ENCODE measurements at regions not wholly inside any gene's neighbourhood (a gene's known extent, or its start where the extent isn't known, plus 50 kb on each side); places are given as distances from the start of the nearest gene placed in this dataset.
"Not testable (repeated sequence)": the region's sequence is repeated elsewhere in the genome, so short reads cannot be mapped to it uniquely, and the experiment has no call there.

GRCh38 chr7:24448038-24448437, 125.2 kb upstream of the PALS2 start:
- WGBS (ENCODE audit: low lambda C conversion rate, missing lambda C conversion rate), result 91% methylated on average over 4 of the region's 4 CpGs
- Histone ChIP-seq H3K4me2 (no peak overlapping the region), H3K4me1 (ENCODE audit: insufficient read depth) (no peaks in the 10 kb centered on the region), H3K27me3 (no peaks in the 10 kb centered on the region), H3K9me3 (ENCODE audit: low read depth) (no peaks in the 10 kb centered on the region), H3K27ac (no peak overlapping the region), H4K20me1 (ENCODE audit: insufficient read depth, poor library complexity, severe bottlenecking) (no peaks in the 10 kb centered on the region), H3K9me2 (replicated peaks; ENCODE audit: insufficient read depth) (no peaks in the 10 kb centered on the region), H3K36me3 (replicated peaks; ENCODE audit: insufficient read depth, low read depth) (no peaks in the 10 kb centered on the region), H3K79me2 (no peaks in the 10 kb centered on the region), H2AFZ (no peak overlapping the region), H3K4me3 (no peak overlapping the region)
- no peak for DNase-seq (ENCODE audit: low spot score)
- TF ChIP-seq EZH2phosphoT487 (IDR thresholded peaks at IDR 0.05; ENCODE audit: low read depth, severe bottlenecking, unreplicated experiment) (no peak), CTCF (IDR thresholded peaks at IDR 0.05; ENCODE audit: poor library complexity) (no peak), EZH2 (IDR thresholded peaks at IDR 0.05; ENCODE audit: borderline replicate concordance) (no peak)

- H3K4me1 ChIP-seq (ENCODE audit: insufficient read depth); H3K36me3 ChIP-seq (replicated peaks; ENCODE audit: insufficient read depth, low read depth); H4K20me1 ChIP-seq (ENCODE audit: insufficient read depth, poor library complexity, severe bottlenecking); H3K27me3 ChIP-seq; H3K9me2 ChIP-seq (replicated peaks; ENCODE audit: insufficient read depth); H3K79me2 ChIP-seq; H3K27ac ChIP-seq; H3K4me2 ChIP-seq; H2AFZ ChIP-seq; H3K4me3 ChIP-seq; DNase-seq (ENCODE audit: low spot score); H3K9me3 ChIP-seq (ENCODE audit: low read depth): not testable (repeated sequence)
- WGBS (ENCODE audit: low lambda C conversion rate, missing lambda C conversion rate), result 86% methylated on average over 5 of the region's 5 CpGs
Measured at GRCh38 chr7:24449416-24449815, 123.8 kb upstream of the PALS2 start.

GRCh38 chr7:24455813-24456525, 117.3 kb upstream of the PALS2 start:
- Histone ChIP-seq H3K9me2 (replicated peaks; ENCODE audit: insufficient read depth) (no peaks in the 10 kb centered on the region), H3K27ac (no peak overlapping the region), H4K20me1 (ENCODE audit: insufficient read depth, poor library complexity, severe bottlenecking) (no peaks in the 10 kb centered on the region), H3K79me2 (no peaks in the 10 kb centered on the region), H3K4me3 (no peak overlapping the region), H3K4me1 (ENCODE audit: insufficient read depth) (peaks cover 20% of the 10 kb centered on the region), H2AFZ (no peak overlapping the region), H3K9me3 (ENCODE audit: low read depth) (no peaks in the 10 kb centered on the region), H3K27me3 (no peaks in the 10 kb centered on the region), H3K4me2 (peak overlapping the region; percentile 9), H3K36me3 (replicated peaks; ENCODE audit: insufficient read depth, low read depth) (no peaks in the 10 kb centered on the region)
- TF ChIP-seq CTCF (IDR thresholded peaks at IDR 0.05; ENCODE audit: poor library complexity) (no peak), EZH2 (IDR thresholded peaks at IDR 0.05; ENCODE audit: borderline replicate concordance) (no peak)
- no peak for DNase-seq (ENCODE audit: low spot score)
- WGBS (ENCODE audit: low lambda C conversion rate, missing lambda C conversion rate), result 57% methylated on average over 6 of the region's 6 CpGs

GRCh38 chr7:24456526-24457218, 116.6 kb upstream of the PALS2 start:
- Histone ChIP-seq H3K36me3 (replicated peaks; ENCODE audit: insufficient read depth, low read depth) (no peaks in the 10 kb centered on the region), H3K27me3 (no peaks in the 10 kb centered on the region), H3K27ac (peak overlapping the region; percentile 7), H4K20me1 (ENCODE audit: insufficient read depth, poor library complexity, severe bottlenecking) (no peaks in the 10 kb centered on the region), H3K9me3 (ENCODE audit: low read depth) (no peaks in the 10 kb centered on the region), H2AFZ (no peak overlapping the region), H3K4me3 (no peak overlapping the region), H3K9me2 (replicated peaks; ENCODE audit: insufficient read depth) (no peaks in the 10 kb centered on the region), H3K79me2 (no peaks in the 10 kb centered on the region), H3K4me2 (peak overlapping the region; percentile 9), H3K4me1 (ENCODE audit: insufficient read depth) (peaks cover 20% of the 10 kb centered on the region)
- WGBS (ENCODE audit: low lambda C conversion rate, missing lambda C conversion rate), result 24% methylated on average over 4 of the region's 4 CpGs
- no peak for TF ChIP-seq EZH2 (IDR thresholded peaks at IDR 0.05; ENCODE audit: borderline replicate concordance)
- no peak for TF ChIP-seq CTCF (IDR thresholded peaks at IDR 0.05; ENCODE audit: poor library complexity)
- DNase-seq (ENCODE audit: low spot score), result peak; percentile 39

Data from hepatocyte (in vitro differentiated cells).